Left renal pelvis (tissue), 4 donors: ENCODE measurements at regions not wholly inside any gene's neighbourhood (a gene's known extent, or its start where the extent isn't known, plus 50 kb on each side); places are given as distances from the start of the nearest gene placed in this dataset.

Source experiments
- DNase-seq, 4 donors: peaks; one replicate each; pipeline ENCODE4 v3.0.0-alpha.2; 2013; ENCODE audit warnings: low read depth in 4 of 4, low spot score in 3 of 4

DNA sequence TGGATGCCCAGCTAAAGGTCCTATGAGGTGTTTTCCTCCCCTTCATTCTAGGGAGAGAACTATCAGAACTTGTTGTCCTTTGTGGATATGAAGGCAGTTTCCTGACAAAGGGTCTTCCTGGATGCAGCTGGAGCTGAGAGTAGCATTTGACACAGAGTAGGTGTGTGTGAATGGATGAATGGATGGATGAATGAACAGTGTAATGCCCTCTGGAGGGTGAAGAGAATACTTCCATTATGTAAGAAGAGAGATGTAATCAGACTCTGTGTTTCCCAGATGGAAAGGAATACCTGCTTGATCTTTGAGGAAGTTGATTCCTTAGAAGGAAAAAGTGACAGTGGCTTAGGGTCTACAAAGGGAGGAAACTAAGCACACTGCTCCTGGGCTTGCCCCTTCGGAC is 55.4 kb upstream of the AADAT start:
- no peak for DNase-seq

DNA sequence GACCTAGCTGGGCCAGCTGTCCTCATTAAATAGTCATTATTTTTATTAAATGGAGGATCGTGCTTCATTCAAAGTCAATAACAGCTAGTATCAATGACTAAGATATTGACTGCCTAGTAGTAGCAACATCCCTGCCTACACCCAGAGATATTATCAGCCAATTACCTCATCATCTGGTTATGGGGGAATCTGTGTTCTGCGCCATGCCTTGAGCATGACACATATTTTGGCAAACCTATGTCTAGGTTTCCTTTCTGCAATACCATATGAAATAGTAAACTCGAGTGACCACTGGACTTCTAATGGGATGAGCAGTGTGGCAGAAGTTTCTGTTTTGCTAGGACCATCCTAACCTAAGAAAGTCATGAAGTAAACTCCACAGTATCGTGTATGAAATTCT is 50.0 kb upstream of the AADAT start:
- DNase-seq = no peak
